Neural cell (in vitro differentiated cells): ENCODE measurements at regions not wholly inside any gene's neighbourhood (a gene's known extent, or its start where the extent isn't known, plus 50 kb on each side); places are given as distances from the start of the nearest gene placed in this dataset.

Experiments used
- H2AFZ ChIP-seq: fragments of 200-600, 300-800 bp; sonication (generic), shearing (Covaris generic); 2 replicates; pipeline ENCODE4 v1.6.0; 2014; ENCODE audit warnings: low read depth, mild to moderate bottlenecking, antibody characterized with exemption, low read length, moderate library complexity
- H3F3A ChIP-seq: fragments of 200-600 bp; shearing (Covaris generic); 2 replicates; pipeline ENCODE4 v1.6.1; 2016; ENCODE audit warnings: mild to moderate bottlenecking, moderate library complexity, mixed read lengths, antibody characterized with exemption, low read length; ENCODE audit not compliant: insufficient read depth, poor library complexity, severe bottlenecking
- H3K27ac ChIP-seq: fragments of 200-600, 300-800 bp; sonication (generic), shearing (Covaris generic); 2 replicates; pipeline ENCODE4 v1.5.1; 2014; ENCODE audit warnings: mild to moderate bottlenecking, low read length, moderate library complexity
- H3K27me3 ChIP-seq: fragments of 300-800, 200-600 bp; sonication (generic), shearing (Covaris generic); 2 replicates; pipeline ENCODE4 v1.6.0; 2014; ENCODE audit warnings: mild to moderate bottlenecking, low read depth, low read length, moderate library complexity; ENCODE audit not compliant: insufficient read depth
- H3K36me3 ChIP-seq: fragments of 300-800, 200-600 bp; sonication (generic), shearing (Covaris generic); 2 replicates; pipeline ENCODE4 v1.5.1; 2014; ENCODE audit warnings: mild to moderate bottlenecking, antibody characterized with exemption, low read length, moderate library complexity; ENCODE audit not compliant: insufficient read depth
- H3K4me2 ChIP-seq: fragments of 300-800, 200-600 bp; sonication (generic), shearing (Covaris generic); 2 replicates; pipeline ENCODE4 v1.6.0; 2014; ENCODE audit warnings: mild to moderate bottlenecking, low read length
- H3K4me3 ChIP-seq: fragments of 300-800, 200-600 bp; sonication (generic), shearing (Covaris generic); 2 replicates; pipeline ENCODE4 v1.5.1; 2014; ENCODE audit warnings: mild to moderate bottlenecking, low read length, moderate library complexity
- H3K79me2 ChIP-seq: fragments of 200-600 bp; shearing (Covaris generic); replicated peaks from 2 replicates; pipeline ENCODE4 v1.6.0; 2014; ENCODE audit warnings: mild to moderate bottlenecking, low read length, moderate library complexity; ENCODE audit not compliant: insufficient read depth
- H3K9ac ChIP-seq: fragments of 300-800, 200-600 bp; sonication (generic), shearing (Covaris generic); 2 replicates; pipeline ENCODE4 v1.6.1; 2016; ENCODE audit warnings: mild to moderate bottlenecking, low read length, mixed read lengths
- H3K9me2 ChIP-seq: fragments of 200-600 bp; shearing (Covaris generic); 2 replicates; pipeline ENCODE4 v1.6.1; 2016; ENCODE audit warnings: mild to moderate bottlenecking, low read length, mixed read lengths; ENCODE audit not compliant: insufficient read depth
- H3K9me3 ChIP-seq: fragments of 200-600, 300-800 bp; sonication (generic), shearing (Covaris generic); 2 replicates; pipeline ENCODE4 v1.6.1; 2016; ENCODE audit warnings: mild to moderate bottlenecking, mixed run types, low read length, moderate library complexity, mixed read lengths
- H4K20me1 ChIP-seq: fragments of 200-600 bp; shearing (Covaris generic); 2 replicates; pipeline ENCODE4 v1.6.1; 2016; ENCODE audit warnings: mild to moderate bottlenecking, mixed run types; ENCODE audit not compliant: insufficient read depth
- CTCF ChIP-seq: fragments of 450-650 bp; IDR thresholded peaks from 2 replicates; pipeline ENCODE4 v1.5.1; 2014; ENCODE audit warnings: antibody characterized with exemption, mild to moderate bottlenecking, moderate library complexity; ENCODE audit not compliant: poor library complexity, severe bottlenecking
- EP300 ChIP-seq: fragments of 450-650 bp; conservative IDR thresholded peaks from 2 replicates; pipeline ENCODE4 v1.6.1; 2014; ENCODE audit warnings: antibody characterized with exemption, mild to moderate bottlenecking, moderate library complexity; ENCODE audit not compliant: poor library complexity, severe bottlenecking
- EZH2 ChIP-seq: fragments of 200-600, 300-800 bp; shearing (Covaris generic), sonication (generic); IDR thresholded peaks from 2 replicates; pipeline ENCODE4 v1.6.1; 2014; ENCODE audit warnings: antibody characterized with exemption, low read length, borderline replicate concordance, mild to moderate bottlenecking; ENCODE audit not compliant: insufficient read depth, poor library complexity, severe bottlenecking
- MXI1 ChIP-seq: fragments of 450-650 bp; conservative IDR thresholded peaks from 2 replicates; pipeline ENCODE4 v1.6.1; 2014; ENCODE audit warnings: antibody characterized with exemption, mild to moderate bottlenecking; ENCODE audit not compliant: poor library complexity, severe bottlenecking
- POLR2AphosphoS5 ChIP-seq: IDR thresholded peaks from 2 replicates; pipeline ENCODE4 v1.6.1; 2012
- RAD21 ChIP-seq: fragments of 450-650 bp; conservative IDR thresholded peaks from 2 replicates; pipeline ENCODE4 v1.6.1; 2014; ENCODE audit warnings: antibody characterized with exemption, mild to moderate bottlenecking, moderate library complexity
- REST ChIP-seq: IDR thresholded peaks from 2 replicates; pipeline ENCODE4 v1.6.1; 2012; ENCODE audit warnings: borderline replicate concordance
- SMC3 ChIP-seq: fragments of 450-650 bp; conservative IDR thresholded peaks from 2 replicates; pipeline ENCODE4 v1.6.1; 2014; ENCODE audit warnings: antibody characterized with exemption, mild to moderate bottlenecking, moderate library complexity; ENCODE audit not compliant: poor library complexity
- TAF1 ChIP-seq: IDR thresholded peaks from 2 replicates; pipeline ENCODE4 v1.6.1; 2012; ENCODE audit warnings: low read depth

- Histone ChIP-seq H3K36me3 (no peaks in the 10 kb centered on the region), H3K9me3 (no peaks in the 10 kb centered on the region), H3K9ac (no peak overlapping the region), H3K27me3 (no peaks in the 10 kb centered on the region), H3K4me2 (no peak overlapping the region), H3K27ac (no peak overlapping the region), H3K9me2 (no peaks in the 10 kb centered on the region), H2AFZ (no peak overlapping the region), H4K20me1 (no peaks in the 10 kb centered on the region), H3F3A (no peaks in the 10 kb centered on the region), H3K4me3 (no peak overlapping the region), H3K79me2 (no peaks in the 10 kb centered on the region)
- TF ChIP-seq CTCF (no peak), SMC3 (no peak), TAF1 (no peak), EP300 (no peak), REST (no peak), RAD21 (no peak), MXI1 (no peak), POLR2AphosphoS5 (no peak), EZH2 (no peak)
Measured at GRCh38 chr5:59999056-59999455, 105.5 kb upstream of the PDE4D start.

- Histone ChIP-seq H3K4me2 (no peak overlapping the region), H2AFZ (no peak overlapping the region), H3K9me2 (no peaks in the 10 kb centered on the region), H3K4me3 (no peak overlapping the region), H3K9ac (no peak overlapping the region), H3K9me3 (no peaks in the 10 kb centered on the region), H3K27ac (no peak overlapping the region), H3F3A (no peaks in the 10 kb centered on the region), H3K27me3 (no peaks in the 10 kb centered on the region), H3K36me3 (no peaks in the 10 kb centered on the region), H4K20me1 (no peaks in the 10 kb centered on the region), H3K79me2 (no peaks in the 10 kb centered on the region)
- TF ChIP-seq RAD21 (no peak), SMC3 (no peak), REST (no peak), EP300 (no peak), MXI1 (no peak), POLR2AphosphoS5 (no peak), TAF1 (no peak), EZH2 (no peak), CTCF (no peak)
Measured at GRCh38 chr5:59992206-59992605, 98.7 kb upstream of the PDE4D start.
